Upper lobe of right lung (tissue), 1 donor: ENCODE measurements at regions not wholly inside any gene's neighbourhood (a gene's known extent, or its start where the extent isn't known, plus 50 kb on each side); places are given as distances from the start of the nearest gene placed in this dataset.

ENCODE experiments used
- ATAC-seq: fragments of 200-7000 bp; cut with Tn5 transposase; one replicate; pipeline ENCODE4 v1.9.1; 2020; ENCODE audit warnings: mild to moderate bottlenecking, moderate library complexity
- DNase-seq: peaks from one replicate; pipeline ENCODE4 v3.0.0-alpha.2; 2020
- H3K27ac ChIP-seq: fragments of 200-600 bp; one replicate; pipeline ENCODE4 v1.8.0; 2022
- H3K27me3 ChIP-seq: fragments of 200-600 bp; one replicate; pipeline ENCODE4 v1.8.0; 2022; ENCODE audit warnings: mild to moderate bottlenecking
- H3K36me3 ChIP-seq: fragments of 200-600 bp; one replicate; pipeline ENCODE4 v1.8.0; 2022
- H3K4me1 ChIP-seq: fragments of 200-600 bp; one replicate; pipeline ENCODE4 v1.8.0; 2022
- H3K4me3 ChIP-seq: fragments of 200-600 bp; one replicate; pipeline ENCODE4 v1.8.0; 2022; ENCODE audit warnings: mild to moderate bottlenecking
- H3K9me3 ChIP-seq: fragments of 200-600 bp; one replicate; pipeline ENCODE4 v1.8.0; 2022
- CTCF ChIP-seq: fragments of 200-600 bp; IDR thresholded peaks from one replicate; pipeline ENCODE4 v1.8.0; 2022; ENCODE audit warnings: antibody characterized with exemption
- intact Hi-C: fragments of 100-400 bp; cut with DNase I; formaldehyde crosslinking; loops from one replicate; pipeline ENCODE4 v1.11.0; 2022
- donor health status: DM: no; HTN: yes; CAD: no; lungs with severe emphysema.

- DNase-seq (no peak), ATAC-seq (no peak)
- TF ChIP-seq CTCF, result no peak
- intact Hi-C loops, result no loop called here
- Histone ChIP-seq H3K36me3 (no peaks in the 10 kb centered on the region), H3K9me3 (no peaks in the 10 kb centered on the region), H3K27ac (no peak overlapping the region), H3K4me1 (no peaks in the 10 kb centered on the region), H3K27me3 (no peaks in the 10 kb centered on the region), H3K4me3 (no peak overlapping the region)
These were observed 203.7 kb upstream of the ESRRG start for GRCh38 chr1:216926720-216927510.

GRCh38 chr1:216925962-216926625 is 202.9 kb upstream of the ESRRG start:
- Histone ChIP-seq H3K27me3 (no peaks in the 10 kb centered on the region), H3K27ac (no peak overlapping the region), H3K9me3 (no peaks in the 10 kb centered on the region), H3K36me3 (no peaks in the 10 kb centered on the region), H3K4me1 (no peaks in the 10 kb centered on the region), H3K4me3 (no peak overlapping the region)
- intact Hi-C loops, result no loop called here
- no peak for TF ChIP-seq CTCF
- DNase-seq (no peak), ATAC-seq (no peak)

GRCh38 chr1:216924732-216925131 is 201.5 kb upstream of the ESRRG start:
- H3K9me3 ChIP-seq, result no peaks in the 10 kb centered on the region
- no peak for ATAC-seq

GRCh38 chr1:216923601-216924000 is 200.4 kb upstream of the ESRRG start:
- no peak for DNase-seq
- Histone ChIP-seq H3K36me3 (no peaks in the 10 kb centered on the region), H3K27me3 (no peaks in the 10 kb centered on the region), H3K4me3 (no peak overlapping the region), H3K9me3 (no peaks in the 10 kb centered on the region), H3K27ac (no peak overlapping the region), H3K4me1 (no peaks in the 10 kb centered on the region)
- no peak for TF ChIP-seq CTCF
- no peak for ATAC-seq
- intact Hi-C loops, result no loop called here

More at GRCh38 chr1:216924732-216925131, 201.5 kb upstream of the ESRRG start:
- no peak overlapping the region for H3K27ac ChIP-seq
- TF ChIP-seq CTCF, result no peak
- no peak overlapping the region for H3K4me3 ChIP-seq
- H3K4me1 ChIP-seq, result no peaks in the 10 kb centered on the region
- intact Hi-C loops, result no loop called here
- no peaks in the 10 kb centered on the region for H3K27me3 ChIP-seq
- no peaks in the 10 kb centered on the region for H3K36me3 ChIP-seq
- DNase-seq, result no peak

GRCh38 chr1:216922406-216922805 is 199.2 kb upstream of the ESRRG start:
- DNase-seq, result no peak
- intact Hi-C loops, result no loop called here
- no peak for TF ChIP-seq CTCF
- Histone ChIP-seq H3K36me3 (no peaks in the 10 kb centered on the region), H3K27me3 (no peaks in the 10 kb centered on the region), H3K4me1 (no peaks in the 10 kb centered on the region), H3K9me3 (no peaks in the 10 kb centered on the region), H3K27ac (no peak overlapping the region), H3K4me3 (no peak overlapping the region)
- no peak for ATAC-seq
